Neuronal stem cell (in vitro differentiated cells): ENCODE measurements at regions not wholly inside any gene's neighbourhood (a gene's known extent, or its start where the extent isn't known, plus 50 kb on each side); places are given as distances from the start of the nearest gene placed in this dataset. TPM values are rescaled to one million over a fixed set of nuclear protein-coding genes. Genes with fewer than 3 reads are reported as not detected.

ENCODE experiments used
- small RNA-seq: library from polyadenylated mRNA; stranded (forward); fragments of <200 nt; extraction: miRNeasy Mini kit (QIAGEN cat#:217004); gene quantifications from one replicate; pipeline ENCODE3, GENCODE V24; 2013; ENCODE audit not compliant: insufficient read depth

Small RNAs in the stretch of these regions (small RNA-seq; reads per million reads assigned to genes)
- gene AC091895.1 (not detected), gene AC091912.1 (not detected), gene AC091912.2 (not detected), gene AC091932.2 (not detected), gene AC091932.4 (not detected), gene AC091953.1 (not detected), gene AC091953.2 (not detected), gene AC091953.3 (not detected), gene AC091953.5 (not detected), gene AC091965.3 (not detected), gene RNU1-76P (not detected)
